Activated T-cell treated with anti-CD3 and anti-CD28 coated beads, Interleukin-2, amount 50 U/mL, for 72 hours (primary cell): ENCODE measurements at regions not wholly inside any gene's neighbourhood (a gene's known extent, or its start where the extent isn't known, plus 50 kb on each side); places are given as distances from the start of the nearest gene placed in this dataset.

ENCODE experiments used
- ATAC-seq, 2 donors: fragments of 150-1000 bp; cut with Tn5 transposase; replicated peaks in 1 of 2; 2 replicates each; pipeline ENCODE4 v1.10.0; 2021; ENCODE audit warnings: moderate library complexity in 2 of 2, mild to moderate bottlenecking in 1 of 2
- DNase-seq, 2 donors: peaks; one replicate each; pipeline ENCODE4 v3.0.0; 2021 to 2022; ENCODE audit warnings: mixed read lengths in 1 of 2
- H3K27ac Mint-ChIP-seq: one replicate; pipeline ENCODE4 v1.8.0; 2022; ENCODE audit warnings: mild to moderate bottlenecking, moderate library complexity, mixed read lengths
- H3K27me3 Mint-ChIP-seq: one replicate; pipeline ENCODE4 v1.8.0; 2022; ENCODE audit warnings: low read depth, mixed read lengths
- H3K36me3 Mint-ChIP-seq, 2 donors: one replicate each; pipeline ENCODE4 v1.8.0; 2022; ENCODE audit warnings: mixed read lengths in 2 of 2, mild to moderate bottlenecking in 1 of 2; ENCODE audit not compliant: insufficient read depth in 2 of 2
- H3K4me1 Mint-ChIP-seq: one replicate; pipeline ENCODE4 v1.8.0; 2022; ENCODE audit warnings: low read depth, mixed read lengths
- H3K4me3 Mint-ChIP-seq, 2 donors: one replicate each; pipeline ENCODE4 v1.8.0; 2022; ENCODE audit warnings: mild to moderate bottlenecking in 2 of 2, mixed read lengths in 2 of 2, moderate library complexity in 2 of 2
- H3K9me3 Mint-ChIP-seq, 2 donors: one replicate each; pipeline ENCODE4 v1.8.0; 2022; ENCODE audit warnings: mixed read lengths in 2 of 2

DNA sequence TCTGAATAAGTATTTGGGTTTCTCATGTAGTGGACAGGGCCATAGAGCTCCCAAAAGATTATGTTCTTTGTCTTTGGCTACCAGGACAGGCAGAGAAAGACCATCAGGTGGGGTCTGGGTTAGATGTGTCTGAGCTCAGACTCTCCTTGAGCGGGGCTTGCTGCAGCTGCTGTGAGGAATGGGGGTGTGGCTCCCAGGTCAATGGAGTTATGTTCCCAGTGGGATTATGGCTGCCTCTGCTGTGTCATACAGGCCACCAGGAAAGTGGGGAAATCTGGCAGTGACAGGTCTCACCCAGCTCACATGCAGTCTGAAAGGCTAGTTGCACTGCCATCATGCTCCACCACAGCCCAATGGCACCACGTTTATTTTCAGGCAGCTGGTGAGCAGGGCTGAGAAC is 97.0 kb upstream of the FERD3L start:
- H3K4me3 Mint-ChIP-seq = no peak overlapping the region
- no peak for ATAC-seq
- no peaks in the 10 kb centered on the region for H3K4me1 Mint-ChIP-seq
- no peak overlapping the region for H3K27ac Mint-ChIP-seq
- peaks cover 4 to 14% of the 10 kb centered on the region in 2 donors for H3K9me3 Mint-ChIP-seq
- DNase-seq = no peak
- no peaks in the 10 kb centered on the region for H3K27me3 Mint-ChIP-seq
- no peaks in the 10 kb centered on the region for H3K36me3 Mint-ChIP-seq

DNA sequence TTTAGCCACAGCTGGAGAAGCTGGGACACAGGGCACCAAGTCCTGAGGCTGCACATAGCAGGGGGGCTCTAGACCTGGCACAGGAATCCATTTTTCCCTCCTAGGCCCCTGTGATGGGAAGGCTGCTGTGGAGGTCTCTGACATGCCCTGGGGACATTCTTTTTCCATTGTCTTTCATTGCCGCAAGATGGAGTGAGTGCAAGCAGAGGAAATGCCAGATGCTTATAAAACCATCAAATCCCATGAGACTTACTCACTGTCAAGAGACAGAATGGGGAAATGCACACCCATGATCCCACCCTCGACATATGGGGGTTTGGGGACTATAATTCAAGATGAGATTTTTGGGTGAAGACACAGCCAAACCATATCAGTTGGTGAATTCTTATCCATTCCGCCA is 94.7 kb upstream of the FERD3L start:
- ATAC-seq (no peak), DNase-seq (no peak)
- Mint-ChIP-seq H3K4me1 (no peaks in the 10 kb centered on the region), H3K9me3 (peaks cover 4 to 14% of the 10 kb centered on the region in 2 donors), H3K27me3 (no peaks in the 10 kb centered on the region), H3K4me3 (no peak overlapping the region), H3K36me3 (no peaks in the 10 kb centered on the region), H3K27ac (no peak overlapping the region)

DNA sequence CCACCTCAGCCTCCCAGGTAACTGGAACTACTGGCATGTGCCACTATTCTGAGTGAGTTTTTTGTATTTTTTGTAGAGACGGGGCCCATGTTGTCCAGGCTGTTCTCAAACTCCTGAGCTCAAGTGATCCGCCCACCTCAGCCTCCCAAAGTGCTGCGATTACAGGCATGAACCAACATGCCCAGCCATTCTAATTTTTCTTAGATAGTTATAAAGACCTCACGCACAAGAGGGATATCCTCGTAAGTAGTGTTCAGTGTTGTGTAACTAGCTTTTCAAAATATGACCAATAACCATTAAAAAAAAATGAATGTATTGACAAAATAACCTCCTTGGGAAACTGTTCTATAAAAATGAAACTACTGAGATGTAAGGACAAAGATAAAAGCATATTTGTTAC is 90.5 kb upstream of the FERD3L start:
- Mint-ChIP-seq H3K9me3 (peaks cover 4 to 8% of the 10 kb centered on the region in 2 donors), H3K27ac (no peak overlapping the region), H3K27me3 (no peaks in the 10 kb centered on the region), H3K4me3 (no peak overlapping the region), H3K4me1 (no peaks in the 10 kb centered on the region), H3K36me3 (no peaks in the 10 kb centered on the region)
- no peak for ATAC-seq
- DNase-seq = no peak

DNA sequence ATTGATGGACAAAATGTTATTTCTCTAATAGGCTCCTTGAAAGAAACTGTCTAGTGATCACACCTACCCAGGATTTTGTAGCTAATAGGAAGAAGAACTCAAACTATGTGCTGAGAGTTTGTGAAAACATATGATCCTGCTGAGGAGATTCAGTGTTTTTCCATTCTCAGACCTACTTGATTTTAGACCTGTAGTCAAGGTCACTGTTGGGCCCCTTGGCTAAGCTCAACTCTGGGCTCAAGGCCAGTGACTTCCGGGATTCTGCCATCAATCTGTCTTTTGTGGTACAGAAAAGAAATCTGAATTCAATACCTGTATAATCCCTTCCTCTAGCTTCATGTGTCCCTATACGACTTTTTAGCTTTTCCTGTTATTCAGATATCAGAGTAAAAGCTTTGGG is 79.7 kb upstream of the FERD3L start:
- no peaks in the 10 kb centered on the region for H3K27me3 Mint-ChIP-seq
- no peak overlapping the region for H3K27ac Mint-ChIP-seq
- no peaks in the 10 kb centered on the region for H3K4me1 Mint-ChIP-seq
- DNase-seq (no peak), ATAC-seq (no peak)
- no peak overlapping the region for H3K4me3 Mint-ChIP-seq
- no peaks in the 10 kb centered on the region for H3K36me3 Mint-ChIP-seq
- H3K9me3 Mint-ChIP-seq = peaks cover 15 to 17% of the 10 kb centered on the region in 2 donors

DNA sequence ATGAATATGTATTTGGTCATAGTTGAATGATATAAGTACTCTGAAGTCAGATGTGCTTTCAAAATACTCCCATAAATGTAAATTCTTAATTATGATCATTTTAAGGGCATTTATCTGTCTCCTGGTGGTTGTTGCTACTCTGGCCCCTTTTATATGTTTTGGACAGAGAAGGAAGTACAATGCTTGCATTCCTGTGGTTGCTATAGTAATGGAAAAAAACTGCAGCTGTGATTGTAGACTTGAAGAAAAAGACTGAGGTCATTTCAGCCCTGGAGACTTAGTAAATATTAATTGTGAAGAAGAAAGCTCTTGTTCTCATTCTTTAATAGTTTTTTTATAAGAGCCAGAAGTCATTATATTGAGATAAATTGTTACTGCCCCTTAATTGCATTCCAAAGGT is 70.2 kb upstream of the FERD3L start:
- peaks cover 6 to 11% of the 10 kb centered on the region in 2 donors for H3K9me3 Mint-ChIP-seq
- peaks cover 0 to 3% of the 10 kb centered on the region in 2 donors for H3K36me3 Mint-ChIP-seq
- H3K27me3 Mint-ChIP-seq = no peaks in the 10 kb centered on the region
- ATAC-seq (no peak), DNase-seq (no peak)
- H3K4me3 Mint-ChIP-seq = no peak overlapping the region
- no peak overlapping the region for H3K27ac Mint-ChIP-seq
- H3K4me1 Mint-ChIP-seq = no peaks in the 10 kb centered on the region

DNA sequence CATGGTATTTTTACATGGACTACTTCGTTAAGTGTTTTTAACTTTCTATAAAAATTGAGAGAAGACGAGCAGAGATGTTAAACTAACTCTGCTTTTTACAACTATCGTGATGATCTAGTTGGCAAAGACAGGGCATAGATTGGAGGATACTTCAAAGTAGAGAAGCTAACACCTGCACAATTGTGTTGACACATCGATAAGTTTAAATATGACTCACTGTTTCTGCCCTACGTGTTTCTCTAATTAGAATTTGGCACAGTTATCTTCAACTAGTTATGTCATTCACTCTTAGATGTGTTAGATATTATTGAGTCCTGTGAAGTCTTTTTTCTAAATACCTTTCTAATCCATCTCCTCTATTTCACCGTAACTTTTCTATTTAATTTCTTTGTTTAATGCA is 68.5 kb upstream of the FERD3L start:
- no peak for DNase-seq
- H3K4me1 Mint-ChIP-seq = no peaks in the 10 kb centered on the region
- H3K4me3 Mint-ChIP-seq = no peak overlapping the region
- no peak overlapping the region for H3K27ac Mint-ChIP-seq
- no peaks in the 10 kb centered on the region for H3K27me3 Mint-ChIP-seq
- peaks cover 0 to 3% of the 10 kb centered on the region in 2 donors for H3K36me3 Mint-ChIP-seq
- H3K9me3 Mint-ChIP-seq = peaks cover 6 to 11% of the 10 kb centered on the region in 2 donors
- ATAC-seq = no peak

DNA sequence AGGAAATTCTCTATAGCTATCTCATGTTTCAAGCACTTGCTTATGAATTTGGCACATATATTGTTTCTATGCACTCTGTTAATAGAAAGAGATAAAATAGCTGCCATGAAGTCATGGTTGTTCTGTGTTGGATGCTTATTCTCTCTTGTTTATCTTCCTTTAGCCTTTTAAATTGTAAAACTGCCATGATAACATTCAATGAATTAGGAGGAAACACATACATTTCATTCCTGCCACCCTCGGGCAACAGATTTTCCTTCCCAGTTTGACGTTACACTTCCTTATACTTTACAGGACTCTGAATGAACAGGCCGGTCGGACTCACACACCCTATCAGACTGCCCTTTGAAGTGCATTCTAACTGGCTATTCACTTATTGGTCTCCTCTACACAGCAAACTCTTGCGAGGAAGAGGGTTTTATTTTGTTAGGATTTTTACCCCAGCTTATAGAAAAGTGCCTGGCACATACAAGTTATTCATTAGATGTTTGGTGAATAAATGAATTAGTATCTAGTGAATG is 65.7 kb upstream of the FERD3L start:
- Mint-ChIP-seq H3K9me3 (peaks cover 6 to 9% of the 10 kb centered on the region in 2 donors), H3K36me3 (peaks cover 0 to 3% of the 10 kb centered on the region in 2 donors)
- ATAC-seq = no peak

DNA sequence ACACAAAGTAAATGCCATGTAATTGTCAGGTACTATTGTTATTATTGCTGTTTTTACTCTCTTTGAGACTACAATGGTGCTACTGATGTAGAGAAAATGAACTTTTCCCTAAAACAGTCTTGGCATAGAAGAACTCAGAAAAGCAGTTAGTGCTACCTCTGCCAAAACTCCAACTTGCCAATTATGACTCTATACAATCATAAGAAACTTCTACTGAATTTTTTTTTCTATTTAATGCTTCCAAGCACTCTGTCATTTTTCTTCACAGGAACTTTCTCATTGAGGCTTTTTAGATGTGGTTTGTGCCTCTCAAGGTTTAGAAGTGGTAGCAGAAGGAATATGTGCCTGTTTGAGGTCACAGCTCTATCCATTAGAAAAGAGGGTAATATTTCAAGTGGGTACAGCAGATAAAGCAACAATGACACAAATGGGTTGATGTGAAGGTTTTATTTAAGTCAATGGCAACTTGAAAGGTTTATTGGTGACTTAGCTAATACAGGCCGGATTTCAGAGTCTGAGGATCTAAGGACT is 64.0 kb upstream of the FERD3L start:
- H3K27ac Mint-ChIP-seq = no peak overlapping the region
- no peak overlapping the region for H3K4me3 Mint-ChIP-seq
- no peaks in the 10 kb centered on the region for H3K27me3 Mint-ChIP-seq
- DNase-seq (no peak), ATAC-seq (no peak)
- peaks cover 3 to 9% of the 10 kb centered on the region in 2 donors for H3K9me3 Mint-ChIP-seq
- H3K4me1 Mint-ChIP-seq = no peaks in the 10 kb centered on the region
- peaks cover 0 to 3% of the 10 kb centered on the region in 2 donors for H3K36me3 Mint-ChIP-seq

More for the DNA sequence above, 65.7 kb upstream of the FERD3L start:
- Mint-ChIP-seq H3K4me1 (no peaks in the 10 kb centered on the region), H3K4me3 (no peak overlapping the region), H3K27ac (no peak overlapping the region), H3K27me3 (no peaks in the 10 kb centered on the region)
- DNase-seq = no peak

DNA sequence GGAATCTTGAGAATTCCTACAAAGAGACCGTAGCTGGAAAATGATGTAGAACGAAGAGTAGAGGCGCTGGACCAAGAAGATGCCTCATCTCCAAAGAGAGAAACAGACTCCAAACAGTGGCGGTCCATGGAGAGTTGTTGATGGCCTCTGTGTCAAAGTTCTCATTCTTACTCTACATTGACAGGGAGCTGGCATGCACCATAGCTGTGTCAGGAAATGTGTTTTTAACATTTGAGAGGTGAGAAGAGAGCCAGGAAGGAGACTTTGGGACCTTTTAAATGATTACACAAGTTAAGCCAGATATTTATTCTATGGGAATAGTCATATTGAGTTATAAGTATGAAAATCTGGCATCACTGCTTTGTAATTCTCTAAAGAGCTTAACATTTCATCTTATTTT is 61.5 kb upstream of the FERD3L start:
- ATAC-seq = no peak
- no peaks in the 10 kb centered on the region for H3K36me3 Mint-ChIP-seq

DNA sequence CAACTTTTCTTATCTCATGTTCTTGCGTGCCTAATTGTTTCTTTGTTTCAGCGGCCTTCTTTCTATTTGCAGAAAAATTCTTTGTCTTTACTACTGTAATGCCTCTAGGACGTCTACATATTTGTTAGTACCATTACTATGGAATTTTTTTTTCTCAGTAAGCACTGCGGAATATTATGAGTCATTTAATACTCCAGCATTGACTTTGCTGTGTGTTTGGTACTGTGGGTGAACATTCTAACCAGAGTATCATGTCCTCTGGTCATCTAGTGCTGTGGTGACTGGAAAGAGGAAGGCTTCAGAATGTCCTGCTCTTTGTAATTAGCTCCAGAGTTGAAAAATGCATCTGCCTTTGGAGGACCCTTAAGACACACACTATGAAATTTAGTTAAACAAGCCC is 58.5 kb upstream of the FERD3L start:
- peaks cover 3 to 4% of the 10 kb centered on the region in 2 donors for H3K9me3 Mint-ChIP-seq
- ATAC-seq = no peak
- H3K36me3 Mint-ChIP-seq = no peaks in the 10 kb centered on the region
- no peak overlapping the region for H3K4me3 Mint-ChIP-seq
- no peaks in the 10 kb centered on the region for H3K4me1 Mint-ChIP-seq
- no peak overlapping the region for H3K27ac Mint-ChIP-seq
- no peak for DNase-seq
- no peaks in the 10 kb centered on the region for H3K27me3 Mint-ChIP-seq

More for the DNA sequence above, 61.5 kb upstream of the FERD3L start:
- Mint-ChIP-seq H3K9me3 (peaks cover 0 to 2% of the 10 kb centered on the region in 2 donors), H3K4me3 (no peak overlapping the region), H3K4me1 (no peaks in the 10 kb centered on the region), H3K27ac (no peak overlapping the region), H3K27me3 (no peaks in the 10 kb centered on the region)
- DNase-seq = no peak

DNA sequence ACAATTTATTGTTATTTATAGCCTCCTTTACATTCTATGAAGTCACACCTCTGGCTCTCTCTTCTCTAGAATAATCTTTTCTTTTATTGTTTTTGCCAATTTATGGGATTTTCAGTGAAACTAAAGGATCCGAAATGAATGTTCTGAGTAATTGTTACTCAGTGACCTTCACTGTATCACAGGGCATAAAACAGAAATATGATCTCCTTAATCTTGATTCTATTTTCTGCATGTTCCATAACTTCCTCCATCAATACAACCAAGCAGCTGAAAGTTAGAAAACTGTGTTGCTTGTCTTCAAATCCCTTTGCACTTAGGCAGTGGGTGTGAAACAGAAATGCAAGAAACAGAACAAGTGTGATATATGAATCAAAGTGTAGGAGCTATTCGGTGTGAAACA is 57.4 kb upstream of the FERD3L start:
- Mint-ChIP-seq H3K9me3 (peaks cover 3 to 4% of the 10 kb centered on the region in 2 donors), H3K27me3 (no peaks in the 10 kb centered on the region), H3K4me3 (no peak overlapping the region), H3K4me1 (no peaks in the 10 kb centered on the region), H3K36me3 (no peaks in the 10 kb centered on the region), H3K27ac (no peak overlapping the region)
- ATAC-seq (no peak), DNase-seq (no peak)
